Activated CD4-positive, alpha-beta T cell treated with anti-CD3 and anti-CD28 coated beads, Interleukin-2, amount 10 ng/mL, durations not matched to agents 7 days and 5 days (primary cell): ENCODE measurements at regions not wholly inside any gene's neighbourhood (a gene's known extent, or its start where the extent isn't known, plus 50 kb on each side); places are given as distances from the start of the nearest gene placed in this dataset.
"Not testable (repeated sequence)": the region's sequence is repeated elsewhere in the genome, so short reads cannot be mapped to it uniquely, and the experiment has no call there.

ENCODE experiments used
- CTCF ChIA-PET: fragments of 350-600 bp; sonication (Branson Sonifier 250); formaldehyde crosslinking; loops from one replicate; lab custom pipeline; 2021; ENCODE audit warnings: antibody characterized with exemption; lab: Charles Lee
- POLR2A ChIA-PET: fragments of 350-600 bp; sonication (Branson Sonifier 250); formaldehyde crosslinking; loops from one replicate; lab custom pipeline; 2021; ENCODE audit warnings: antibody characterized with exemption; lab: Charles Lee
- DNase-seq: peaks from one replicate; pipeline ENCODE4 v3.0.0-alpha.2; 2020
- H3K27ac Mint-ChIP-seq: one replicate; pipeline ENCODE4 v1.8.0; 2021; ENCODE audit warnings: mild to moderate bottlenecking, moderate library complexity, mixed read lengths
- H3K27me3 Mint-ChIP-seq: one replicate; pipeline ENCODE4 v1.8.0; 2021; ENCODE audit warnings: mixed read lengths
- H3K36me3 Mint-ChIP-seq: one replicate; pipeline ENCODE4 v1.8.0; 2021; ENCODE audit warnings: low read depth, mixed read lengths
- H3K4me1 Mint-ChIP-seq: one replicate; pipeline ENCODE4 v1.8.0; 2021; ENCODE audit warnings: mixed read lengths
- H3K4me3 Mint-ChIP-seq: one replicate; pipeline ENCODE4 v1.8.0; 2021; ENCODE audit warnings: mild to moderate bottlenecking, moderate library complexity, mixed read lengths
- H3K9me3 Mint-ChIP-seq: one replicate; pipeline ENCODE4 v1.8.0; 2021; ENCODE audit warnings: mixed read lengths

GRCh38 chr5:53160895-53161294, 51.3 kb upstream of the MOCS2 start:
- Mint-ChIP-seq H3K36me3 (no peaks in the 10 kb centered on the region), H3K27ac (no peak overlapping the region), H3K27me3 (peaks cover 9% of the 10 kb centered on the region), H3K4me1 (no peaks in the 10 kb centered on the region), H3K4me3 (no peak overlapping the region), H3K9me3 (no peaks in the 10 kb centered on the region)
- POLR2A ChIA-PET: no interaction called here
- CTCF ChIA-PET: no interaction called here
- no peak for DNase-seq

- CTCF ChIA-PET: no interaction called here
- no peak for DNase-seq
- Mint-ChIP-seq H3K36me3 (no peaks in the 10 kb centered on the region), H3K27ac (no peak overlapping the region), H3K9me3 (no peaks in the 10 kb centered on the region), H3K27me3 (peaks cover 14% of the 10 kb centered on the region), H3K4me3 (no peak overlapping the region), H3K4me1 (no peaks in the 10 kb centered on the region)
- POLR2A ChIA-PET: no interaction called here
Measured at GRCh38 chr5:53161876-53162275, 52.3 kb upstream of the MOCS2 start.

GRCh38 chr5:53164478-53165165, 55.1 kb upstream of the MOCS2 start:
- Mint-ChIP-seq H3K27me3 (peaks cover 25% of the 10 kb centered on the region), H3K4me1 (no peaks in the 10 kb centered on the region), H3K27ac (no peak overlapping the region), H3K9me3 (no peaks in the 10 kb centered on the region), H3K4me3 (no peak overlapping the region), H3K36me3 (no peaks in the 10 kb centered on the region)
- ChIA-PET CTCF (no interaction called here), POLR2A (no interaction called here)
- DNase-seq: no peak

GRCh38 chr5:53165431-53166182, 56.0 kb upstream of the MOCS2 start:
- DNase-seq: no peak
- no peaks in the 10 kb centered on the region for H3K4me1 Mint-ChIP-seq
- no peak overlapping the region for H3K4me3 Mint-ChIP-seq
- no peaks in the 10 kb centered on the region for H3K36me3 Mint-ChIP-seq
- ChIA-PET POLR2A (no interaction called here), CTCF (interaction anchor here (0.7 kb wide), 1 partner anchor 1277 kb away, joined by 3 read pairs; no protein-coding TSS in a partner anchor)
- no peaks in the 10 kb centered on the region for H3K9me3 Mint-ChIP-seq
- no peak overlapping the region for H3K27ac Mint-ChIP-seq
- peaks cover 26% of the 10 kb centered on the region for H3K27me3 Mint-ChIP-seq

- ChIA-PET CTCF (interaction anchor here (0.7 kb wide), 1 partner anchor 1276 kb away, joined by 3 read pairs; no protein-coding TSS in a partner anchor), POLR2A (no interaction called here)
- DNase-seq: no peak
- peaks cover 26% of the 10 kb centered on the region for H3K27me3 Mint-ChIP-seq
- no peaks in the 10 kb centered on the region for H3K36me3 Mint-ChIP-seq
- H3K4me3 Mint-ChIP-seq: no peak overlapping the region
- no peaks in the 10 kb centered on the region for H3K9me3 Mint-ChIP-seq
- H3K27ac Mint-ChIP-seq: no peak overlapping the region
- H3K4me1 Mint-ChIP-seq: no peaks in the 10 kb centered on the region
Measured at GRCh38 chr5:53166183-53166495, 56.6 kb upstream of the MOCS2 start.

GRCh38 chr5:53167836-53168235, 58.3 kb upstream of the MOCS2 start:
- H3K36me3 Mint-ChIP-seq: no peaks in the 10 kb centered on the region
- ChIA-PET POLR2A (no interaction called here), CTCF (no interaction called here)
- no peak for DNase-seq
- peaks cover 27% of the 10 kb centered on the region for H3K27me3 Mint-ChIP-seq
- H3K27ac Mint-ChIP-seq: no peak overlapping the region
- no peaks in the 10 kb centered on the region for H3K9me3 Mint-ChIP-seq
- no peaks in the 10 kb centered on the region for H3K4me1 Mint-ChIP-seq
- H3K4me3 Mint-ChIP-seq: no peak overlapping the region

- no peak for DNase-seq
- ChIA-PET POLR2A (no interaction called here), CTCF (no interaction called here)
- Mint-ChIP-seq H3K36me3 (no peaks in the 10 kb centered on the region), H3K4me1 (no peaks in the 10 kb centered on the region), H3K27me3 (peaks cover 27% of the 10 kb centered on the region), H3K9me3 (no peaks in the 10 kb centered on the region), H3K4me3 (no peak overlapping the region), H3K27ac (no peak overlapping the region)
Measured at GRCh38 chr5:53169933-53170332, 60.4 kb upstream of the MOCS2 start.

GRCh38 chr5:53170746-53171349, 61.3 kb upstream of the MOCS2 start:
- DNase-seq: peak; percentile 12
- H3K4me3 Mint-ChIP-seq: no peak overlapping the region
- H3K27me3 Mint-ChIP-seq: peaks cover 30% of the 10 kb centered on the region
- H3K36me3 Mint-ChIP-seq: no peaks in the 10 kb centered on the region
- no peaks in the 10 kb centered on the region for H3K4me1 Mint-ChIP-seq
- H3K27ac Mint-ChIP-seq: no peak overlapping the region
- POLR2A ChIA-PET: no interaction called here
- CTCF ChIA-PET: no interaction called here
- H3K9me3 Mint-ChIP-seq: no peaks in the 10 kb centered on the region

GRCh38 chr5:53172073-53172472, 62.5 kb upstream of the MOCS2 start:
- POLR2A ChIA-PET, H3K9me3 Mint-ChIP-seq, H3K27ac Mint-ChIP-seq, H3K4me1 Mint-ChIP-seq, DNase-seq, CTCF ChIA-PET, H3K36me3 Mint-ChIP-seq, H3K4me3 Mint-ChIP-seq: not testable (repeated sequence)
- peaks cover 30% of the 10 kb centered on the region for H3K27me3 Mint-ChIP-seq

GRCh38 chr5:53172630-53173029, 63.1 kb upstream of the MOCS2 start:
- no peaks in the 10 kb centered on the region for H3K9me3 Mint-ChIP-seq
- no peak for DNase-seq
- no peaks in the 10 kb centered on the region for H3K36me3 Mint-ChIP-seq
- peaks cover 29% of the 10 kb centered on the region for H3K27me3 Mint-ChIP-seq
- ChIA-PET CTCF (no interaction called here), POLR2A (no interaction called here)
- H3K27ac Mint-ChIP-seq: no peak overlapping the region
- H3K4me1 Mint-ChIP-seq: no peaks in the 10 kb centered on the region
- no peak overlapping the region for H3K4me3 Mint-ChIP-seq

- no peak for DNase-seq
- ChIA-PET POLR2A (no interaction called here), CTCF (no interaction called here)
- Mint-ChIP-seq H3K27me3 (peaks cover 24% of the 10 kb centered on the region), H3K36me3 (no peaks in the 10 kb centered on the region), H3K9me3 (no peaks in the 10 kb centered on the region), H3K27ac (no peak overlapping the region), H3K4me1 (no peaks in the 10 kb centered on the region), H3K4me3 (no peak overlapping the region)
Measured at GRCh38 chr5:53173083-53173482, 63.5 kb upstream of the MOCS2 start.

- POLR2A ChIA-PET: no interaction called here
- no peak for DNase-seq
- H3K27ac Mint-ChIP-seq: no peak overlapping the region
- no peaks in the 10 kb centered on the region for H3K36me3 Mint-ChIP-seq
- CTCF ChIA-PET: interaction anchor here (1.0 kb wide), 1 partner anchor 643 kb away, joined by 3 read pairs; no protein-coding TSS in a partner anchor
- no peaks in the 10 kb centered on the region for H3K4me1 Mint-ChIP-seq
- peaks cover 9% of the 10 kb centered on the region for H3K27me3 Mint-ChIP-seq
- H3K4me3 Mint-ChIP-seq: no peak overlapping the region
- no peaks in the 10 kb centered on the region for H3K9me3 Mint-ChIP-seq
Measured at GRCh38 chr5:53178830-53179229, 69.3 kb upstream of the MOCS2 start.

- no peak for DNase-seq
- H3K4me1 Mint-ChIP-seq: no peaks in the 10 kb centered on the region
- CTCF ChIA-PET: no interaction called here
- no peak overlapping the region for H3K4me3 Mint-ChIP-seq
- no peaks in the 10 kb centered on the region for H3K9me3 Mint-ChIP-seq
- POLR2A ChIA-PET: no interaction called here
- no peaks in the 10 kb centered on the region for H3K36me3 Mint-ChIP-seq
- H3K27ac Mint-ChIP-seq: no peak overlapping the region
- peaks cover 9% of the 10 kb centered on the region for H3K27me3 Mint-ChIP-seq
Measured at GRCh38 chr5:53179691-53180090, 70.1 kb upstream of the MOCS2 start.
